ENCODE measurements at regions not wholly inside any gene's neighbourhood (a gene's known extent, or its start where the extent isn't known, plus 50 kb on each side); places are given as distances from the start of the nearest gene placed in this dataset.

GRCh38 chr2:183892315-183892941 is 705.9 kb upstream of the ZNF804A start:
- no peak for TF ChIP-seq TAF1 (IDR thresholded peaks at IDR 0.05; ENCODE audit: low read depth)
- no peak for TF ChIP-seq EGR1 (IDR thresholded peaks at IDR 0.05)
- no peak for TF ChIP-seq YY1 (IDR thresholded peaks at IDR 0.05; ENCODE audit: low read depth)
- TF ChIP-seq CREB1 (IDR thresholded peaks at IDR 0.05; ENCODE audit: low read depth): no peak
- TF ChIP-seq MAX (IDR thresholded peaks at IDR 0.05): no peak
- no peak for TF ChIP-seq REST (IDR thresholded peaks at IDR 0.05; ENCODE audit: low read depth)
- TF ChIP-seq FOXM1 (IDR thresholded peaks at IDR 0.05; ENCODE audit: borderline replicate concordance, low read depth): no peak
- no peak for TF ChIP-seq CEBPB (IDR thresholded peaks at IDR 0.05)
- TF ChIP-seq TEAD4 (IDR thresholded peaks at IDR 0.05): no peak
- TF ChIP-seq RAD21 (IDR thresholded peaks at IDR 0.05; ENCODE audit: low read depth): no peak
